HepG2 (cell line): ENCODE measurements at regions not wholly inside any gene's neighbourhood (a gene's known extent, or its start where the extent isn't known, plus 50 kb on each side); places are given as distances from the start of the nearest gene placed in this dataset.
A peak's percentile ranks its signal among the peaks of the same experiment; 100 is the strongest.

Source experiments
- ARNT2 ChIP-seq: sonication (generic); formaldehyde crosslinking; IDR thresholded peaks from 2 replicates; pipeline ENCODE4 v1.8.0; 2022; ENCODE audit warnings: mild to moderate bottlenecking, low read depth, missing genetic modification reagents, moderate library complexity
- FOXA1 ChIP-seq, 2 experiments: fragments of 450-650 bp in 1 of 2; sonication (generic) in 1 of 2; formaldehyde crosslinking in 1 of 2; IDR thresholded peaks; 2 replicates each; pipeline versions ENCODE4 v1.4.0 to v1.6.1; 2016 to 2020; ENCODE audit warnings: missing genetic modification reagents in 1 of 2
- KDM1A ChIP-seq: IDR thresholded peaks from 2 replicates; pipeline ENCODE4 v1.6.1; 2016; ENCODE audit warnings: missing compliant biosample characterization
- KDM5A ChIP-seq: fragments of 200-600 bp; sonication (generic); IDR thresholded peaks from 2 replicates; pipeline ENCODE4 v1.7.0; 2018; ENCODE audit warnings: antibody characterized with exemption, mild to moderate bottlenecking, low read length, borderline replicate concordance
- KLF16 ChIP-seq, 2 experiments: sonication (generic) in 1 of 2; formaldehyde crosslinking in 1 of 2; IDR thresholded peaks; 2 replicates each; pipeline versions ENCODE4 v1.6.1 to v1.8.0; 2016 to 2023; ENCODE audit warnings: missing genetic modification reagents in 2 of 2, missing compliant biosample characterization in 1 of 2
- KMT2A ChIP-seq: sonication (generic); formaldehyde crosslinking; IDR thresholded peaks from 2 replicates; pipeline ENCODE4 v1.4.0; 2020; ENCODE audit warnings: missing genetic modification reagents
- MYNN ChIP-seq: sonication (generic); formaldehyde crosslinking; IDR thresholded peaks from 2 replicates; pipeline ENCODE4 v1.4.0; 2020; ENCODE audit warnings: mild to moderate bottlenecking, low read depth, missing genetic modification reagents
- NFRKB ChIP-seq: fragments of 450-650 bp; IDR thresholded peaks from 2 replicates; pipeline ENCODE4 v1.6.1; 2017
- NONO ChIP-seq, 2 experiments: fragments of 450-650 bp in 1 of 2; sonication (generic) in 1 of 2; formaldehyde crosslinking in 1 of 2; IDR thresholded peaks in 1 of 2; conservative IDR thresholded peaks in 1 of 2; 2 replicates each; pipeline versions ENCODE4 v1.6.1 to v1.8.0; 2017 to 2022; ENCODE audit warnings: mild to moderate bottlenecking in 1 of 2, missing genetic modification reagents in 1 of 2, moderate library complexity in 1 of 2
- NR0B2 ChIP-seq: sonication (generic); formaldehyde crosslinking; IDR thresholded peaks from 2 replicates; pipeline ENCODE4 v1.4.0; 2020; ENCODE audit warnings: mild to moderate bottlenecking, missing genetic modification reagents
- RBM39 ChIP-seq: fragments of 200-400 bp; formaldehyde crosslinking; IDR thresholded peaks from one replicate; pipeline ENCODE4 v1.6.1; 2018; ENCODE audit warnings: antibody characterized with exemption, mild to moderate bottlenecking, low read depth, low read length; ENCODE audit not compliant: poor library complexity, severe bottlenecking
- REPIN1 ChIP-seq: sonication (generic); formaldehyde crosslinking; IDR thresholded peaks from 2 replicates; pipeline ENCODE4 v1.8.0; 2022; ENCODE audit warnings: missing genetic modification reagents, low read depth, mild to moderate bottlenecking, borderline replicate concordance
- SAP130 ChIP-seq: IDR thresholded peaks from 2 replicates; pipeline ENCODE4 v1.6.1; 2016; ENCODE audit warnings: low read depth
- SRSF4 ChIP-seq: fragments of 200-400 bp; formaldehyde crosslinking; IDR thresholded peaks from one replicate; pipeline ENCODE4 v1.6.1; 2018; ENCODE audit warnings: mild to moderate bottlenecking, low read depth, low read length, moderate library complexity; ENCODE audit not compliant: poor library complexity, severe bottlenecking
- U2AF2 ChIP-seq: fragments of 200-400 bp; formaldehyde crosslinking; IDR thresholded peaks from 2 replicates; pipeline ENCODE4 v1.6.1; 2017; ENCODE audit warnings: low read depth, mild to moderate bottlenecking, low read length
- ZFP36L2 ChIP-seq: sonication (generic); formaldehyde crosslinking; IDR thresholded peaks from 2 replicates; pipeline ENCODE4 v1.4.0; 2020; ENCODE audit warnings: missing genetic modification reagents
- ZFP37 ChIP-seq: sonication (generic); formaldehyde crosslinking; IDR thresholded peaks from 2 replicates; pipeline ENCODE4 v1.4.0; 2020; ENCODE audit warnings: missing genetic modification reagents, borderline replicate concordance
- ZIK1 ChIP-seq: sonication (generic); formaldehyde crosslinking; IDR thresholded peaks from 2 replicates; pipeline ENCODE4 v1.5.0; 2020; ENCODE audit warnings: mild to moderate bottlenecking, low read depth, missing genetic modification reagents, borderline replicate concordance
- ZNF224 ChIP-seq: sonication (generic); formaldehyde crosslinking; IDR thresholded peaks from 2 replicates; pipeline ENCODE4 v1.5.0; 2020; ENCODE audit warnings: mild to moderate bottlenecking, missing genetic modification reagents
- ZNF24 ChIP-seq: fragments of 450-650 bp; IDR thresholded peaks from 2 replicates; pipeline ENCODE4 v1.6.1; 2017; ENCODE audit warnings: antibody characterized with exemption, mild to moderate bottlenecking
- ZNF326 ChIP-seq: sonication (generic); formaldehyde crosslinking; IDR thresholded peaks from 2 replicates; pipeline ENCODE4 v1.4.0; 2020; ENCODE audit warnings: missing genetic modification reagents, borderline replicate concordance
- ZNF441 ChIP-seq: sonication (generic); formaldehyde crosslinking; IDR thresholded peaks from 2 replicates; pipeline ENCODE4 v1.7.0; 2021; ENCODE audit warnings: missing genetic modification reagents, borderline replicate concordance
- ZNF747 ChIP-seq: sonication (generic); formaldehyde crosslinking; IDR thresholded peaks from 2 replicates; pipeline ENCODE4 v1.8.1; 2023; ENCODE audit warnings: missing genetic modification reagents, mild to moderate bottlenecking, borderline replicate concordance
- ZNF781 ChIP-seq: sonication (generic); formaldehyde crosslinking; IDR thresholded peaks from 2 replicates; pipeline ENCODE4 v1.5.1; 2020; ENCODE audit warnings: borderline replicate concordance, mild to moderate bottlenecking, missing genetic modification reagents; ENCODE audit errors: not compliant biosample characterization
- ZNF878 ChIP-seq: sonication (generic); formaldehyde crosslinking; IDR thresholded peaks from 2 replicates; pipeline ENCODE4 v1.8.1; 2023; ENCODE audit warnings: mild to moderate bottlenecking, missing genetic modification reagents, moderate library complexity
- TF ChIP-seq, protein P1 (sequence below): sonication (generic); formaldehyde crosslinking; IDR thresholded peaks from 2 replicates; pipeline ENCODE4 v1.9.0; 2022; ENCODE audit warnings: missing genetic modification reagents, mild to moderate bottlenecking, borderline replicate concordance
- TF ChIP-seq, protein P2 (sequence below): sonication (generic); formaldehyde crosslinking; IDR thresholded peaks from 2 replicates; pipeline ENCODE4 v1.4.0; 2020; ENCODE audit warnings: missing genetic modification reagents

DNA sequence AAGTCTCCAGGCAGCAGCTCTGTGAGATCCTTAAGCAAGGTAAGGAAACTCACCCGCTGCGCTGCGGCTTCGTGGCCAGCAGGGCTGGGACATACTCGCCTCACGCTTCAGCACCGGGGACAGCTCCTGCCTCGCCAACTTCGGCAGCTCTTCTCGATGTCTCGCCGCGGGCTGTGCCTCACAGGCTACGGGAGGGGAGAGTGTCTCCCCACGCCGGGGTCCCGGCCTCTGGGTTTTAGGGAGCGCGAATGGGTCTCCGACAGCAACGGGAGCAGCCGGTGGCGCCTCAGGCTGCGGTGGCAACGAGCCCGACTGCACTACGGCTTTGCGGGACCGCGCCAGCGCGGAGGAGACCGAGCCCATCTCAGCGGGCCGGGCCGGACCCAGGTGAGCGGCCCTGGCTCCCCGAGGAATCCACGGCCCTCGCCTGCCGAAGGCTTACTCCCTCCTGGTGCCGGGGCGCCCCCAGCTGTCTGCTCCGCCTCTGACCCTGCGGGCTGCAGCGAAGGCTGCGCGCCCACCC is 62.4 kb downstream of the LSM5 start (continued):
- TF ChIP-seq KLF16 (CRISPR knock-in tag; IDR thresholded peaks at IDR 0.05) (peak in 1 of 2 experiments; percentile 90; a peak in 2 of 4 replicates), ZNF781 (CRISPR knock-in tag) (peak; percentile 72), MYNN (CRISPR knock-in tag) (0 out of 2 replicates have a peak, but pooled peaks have one; percentile 45), SAP130 (CRISPR knock-in tag) (peak; percentile 62), RBM39 (no peak), ZNF747 (no peak; the same call in 1 of the 2 replicates), ZNF878 (CRISPR knock-in tag) (no peak), ZNF326 (CRISPR knock-in tag) (no peak), ZFP36L2 (CRISPR knock-in tag) (peak; percentile 96), KDM1A (no peak), REPIN1 (CRISPR knock-in tag) (no peak), ZFP37 (CRISPR knock-in tag) (peak; percentile 53; the same call in 1 of the 2 replicates), NR0B2 (no peak), U2AF2 (no peak), ZIK1 (CRISPR knock-in tag) (no peak), ZNF224 (CRISPR knock-in tag) (no peak), ARNT2 (CRISPR knock-in tag) (peak; percentile 67), NFRKB (no peak), ZNF24 (no peak), ZNF441 (CRISPR knock-in tag) (peak; percentile 91), FOXA1 (IDR thresholded peaks at IDR 0.05) (no peak), FOXA1 (CRISPR knock-in tag; IDR thresholded peaks at IDR 0.05) (0 out of 2 replicates have a peak, but pooled peaks have one; percentile 19), SRSF4 (no peak), KMT2A (CRISPR knock-in tag) (peak; percentile 68; the same call in 1 of the 2 replicates), KDM5A (no peak), NONO (IDR thresholded peaks at IDR 0.05) (no peak), NONO (CRISPR knock-in tag; conservative IDR thresholded peaks at IDR 0.05) (no peak)
- TF ChIP-seq, protein P1, sequence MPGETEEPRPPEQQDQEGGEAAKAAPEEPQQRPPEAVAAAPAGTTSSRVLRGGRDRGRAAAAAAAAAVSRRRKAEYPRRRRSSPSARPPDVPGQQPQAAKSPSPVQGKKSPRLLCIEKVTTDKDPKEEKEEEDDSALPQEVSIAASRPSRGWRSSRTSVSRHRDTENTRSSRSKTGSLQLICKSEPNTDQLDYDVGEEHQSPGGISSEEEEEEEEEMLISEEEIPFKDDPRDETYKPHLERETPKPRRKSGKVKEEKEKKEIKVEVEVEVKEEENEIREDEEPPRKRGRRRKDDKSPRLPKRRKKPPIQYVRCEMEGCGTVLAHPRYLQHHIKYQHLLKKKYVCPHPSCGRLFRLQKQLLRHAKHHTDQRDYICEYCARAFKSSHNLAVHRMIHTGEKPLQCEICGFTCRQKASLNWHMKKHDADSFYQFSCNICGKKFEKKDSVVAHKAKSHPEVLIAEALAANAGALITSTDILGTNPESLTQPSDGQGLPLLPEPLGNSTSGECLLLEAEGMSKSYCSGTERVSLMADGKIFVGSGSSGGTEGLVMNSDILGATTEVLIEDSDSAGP: peak; percentile 43; the same call in 1 of the 2 replicates
- TF ChIP-seq, protein P2, sequence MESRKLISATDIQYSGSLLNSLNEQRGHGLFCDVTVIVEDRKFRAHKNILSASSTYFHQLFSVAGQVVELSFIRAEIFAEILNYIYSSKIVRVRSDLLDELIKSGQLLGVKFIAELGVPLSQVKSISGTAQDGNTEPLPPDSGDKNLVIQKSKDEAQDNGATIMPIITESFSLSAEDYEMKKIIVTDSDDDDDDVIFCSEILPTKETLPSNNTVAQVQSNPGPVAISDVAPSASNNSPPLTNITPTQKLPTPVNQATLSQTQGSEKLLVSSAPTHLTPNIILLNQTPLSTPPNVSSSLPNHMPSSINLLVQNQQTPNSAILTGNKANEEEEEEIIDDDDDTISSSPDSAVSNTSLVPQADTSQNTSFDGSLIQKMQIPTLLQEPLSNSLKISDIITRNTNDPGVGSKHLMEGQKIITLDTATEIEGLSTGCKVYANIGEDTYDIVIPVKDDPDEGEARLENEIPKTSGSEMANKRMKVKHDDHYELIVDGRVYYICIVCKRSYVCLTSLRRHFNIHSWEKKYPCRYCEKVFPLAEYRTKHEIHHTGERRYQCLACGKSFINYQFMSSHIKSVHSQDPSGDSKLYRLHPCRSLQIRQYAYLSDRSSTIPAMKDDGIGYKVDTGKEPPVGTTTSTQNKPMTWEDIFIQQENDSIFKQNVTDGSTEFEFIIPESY (CRISPR knock-in tag): peak; percentile 19; the same call in 1 of the 2 replicates
